ENCODE measurements at regions not wholly inside any gene's neighbourhood (a gene's known extent, or its start where the extent isn't known, plus 50 kb on each side); places are given as distances from the start of the nearest gene placed in this dataset.

GRCh38 chr3:180835501-180835900, 77.0 kb upstream of the FXR1 start:
- Histone ChIP-seq H3K36me3 (no peaks in the 10 kb centered on the region), H3K4me3 (no peak overlapping the region), H3K27me3 (no peaks in the 10 kb centered on the region), H3K27ac (no peak overlapping the region), H3K4me1 (ENCODE audit: insufficient read depth) (no peaks in the 10 kb centered on the region), H3K9me3 (no peaks in the 10 kb centered on the region)
- intact Hi-C loops (cut with DNase I) = no loop called here
- WGBS, 3 donors = 75 to 77% (median 77%) methylated on average over 2 of the region's 2 CpGs
- TF ChIP-seq, protein P1, sequence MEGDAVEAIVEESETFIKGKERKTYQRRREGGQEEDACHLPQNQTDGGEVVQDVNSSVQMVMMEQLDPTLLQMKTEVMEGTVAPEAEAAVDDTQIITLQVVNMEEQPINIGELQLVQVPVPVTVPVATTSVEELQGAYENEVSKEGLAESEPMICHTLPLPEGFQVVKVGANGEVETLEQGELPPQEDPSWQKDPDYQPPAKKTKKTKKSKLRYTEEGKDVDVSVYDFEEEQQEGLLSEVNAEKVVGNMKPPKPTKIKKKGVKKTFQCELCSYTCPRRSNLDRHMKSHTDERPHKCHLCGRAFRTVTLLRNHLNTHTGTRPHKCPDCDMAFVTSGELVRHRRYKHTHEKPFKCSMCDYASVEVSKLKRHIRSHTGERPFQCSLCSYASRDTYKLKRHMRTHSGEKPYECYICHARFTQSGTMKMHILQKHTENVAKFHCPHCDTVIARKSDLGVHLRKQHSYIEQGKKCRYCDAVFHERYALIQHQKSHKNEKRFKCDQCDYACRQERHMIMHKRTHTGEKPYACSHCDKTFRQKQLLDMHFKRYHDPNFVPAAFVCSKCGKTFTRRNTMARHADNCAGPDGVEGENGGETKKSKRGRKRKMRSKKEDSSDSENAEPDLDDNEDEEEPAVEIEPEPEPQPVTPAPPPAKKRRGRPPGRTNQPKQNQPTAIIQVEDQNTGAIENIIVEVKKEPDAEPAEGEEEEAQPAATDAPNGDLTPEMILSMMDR (IDR thresholded peaks at IDR 0.05) = no peak
- TF ChIP-seq EP300 (IDR thresholded peaks at IDR 0.05) (no peak), POLR2A (IDR thresholded peaks at IDR 0.05) (no peak)
- DNase-seq = no peak

GRCh38 chr3:180836766-180837165, 75.7 kb upstream of the FXR1 start:
- Histone ChIP-seq H3K4me1 (ENCODE audit: insufficient read depth) (no peaks in the 10 kb centered on the region), H3K27ac (no peak overlapping the region), H3K36me3 (no peaks in the 10 kb centered on the region), H3K9me3 (no peaks in the 10 kb centered on the region), H3K4me3 (no peak overlapping the region), H3K27me3 (no peaks in the 10 kb centered on the region)
- DNase-seq = no peak
- WGBS, 3 donors = 81 to 90% (median 84%) methylated on average over 1 of the region's 1 CpG
- intact Hi-C loops (cut with DNase I) = no loop called here
- TF ChIP-seq, protein P1 (IDR thresholded peaks at IDR 0.05) = no peak
- TF ChIP-seq EP300 (IDR thresholded peaks at IDR 0.05) = no peak
- TF ChIP-seq POLR2A (IDR thresholded peaks at IDR 0.05) = no peak

DNA sequence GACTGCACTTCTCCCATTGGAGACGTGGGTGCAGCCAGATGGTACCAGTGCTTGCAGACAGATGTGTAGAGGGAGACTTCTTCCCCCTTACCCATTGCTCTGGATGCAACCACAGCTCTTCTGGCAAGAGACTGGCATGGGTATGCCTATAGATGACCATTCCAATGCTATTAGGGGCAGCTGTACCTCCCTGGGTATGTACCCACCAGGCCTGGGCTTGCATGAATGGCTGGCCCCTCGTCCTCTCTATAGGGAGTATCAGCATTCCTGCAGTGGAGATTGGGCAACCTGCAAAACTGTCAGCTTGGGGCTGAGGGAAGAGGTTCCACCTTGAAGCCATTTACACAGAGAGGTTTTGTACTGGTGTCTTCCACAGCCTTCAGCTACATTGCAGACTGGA, 57.6 kb upstream of the FXR1 start:
- TF ChIP-seq POLR2A (IDR thresholded peaks at IDR 0.05) = no peak
- no peak for TF ChIP-seq EP300 (IDR thresholded peaks at IDR 0.05)
- TF ChIP-seq, protein P1 (IDR thresholded peaks at IDR 0.05) = no peak
- H3K36me3 ChIP-seq = no peaks in the 10 kb centered on the region
- intact Hi-C loops (cut with DNase I) = no loop called here
- H3K27me3 ChIP-seq = no peaks in the 10 kb centered on the region
- no peaks in the 10 kb centered on the region for H3K9me3 ChIP-seq
- no peak for DNase-seq
- H3K4me3 ChIP-seq = no peak overlapping the region
- no peaks in the 10 kb centered on the region for H3K4me1 ChIP-seq (ENCODE audit: insufficient read depth)
- WGBS, 3 donors = 67 to 76% (median 76%) methylated on average over 2 of the region's 2 CpGs
- no peak overlapping the region for H3K27ac ChIP-seq

GRCh38 chr3:180855364-180855763, 57.1 kb upstream of the FXR1 start:
- intact Hi-C loops (cut with DNase I) = no loop called here
- DNase-seq = no peak

More at GRCh38 chr3:180855364-180855763, 57.1 kb upstream of the FXR1 start:
- WGBS, 3 donors = 14 to 28% (median 22%) methylated on average over 2 of the region's 2 CpGs
- Histone ChIP-seq H3K4me1 (ENCODE audit: insufficient read depth) (no peaks in the 10 kb centered on the region), H3K9me3 (no peaks in the 10 kb centered on the region), H3K36me3 (no peaks in the 10 kb centered on the region), H3K4me3 (no peak overlapping the region), H3K27me3 (no peaks in the 10 kb centered on the region), H3K27ac (no peak overlapping the region)
- TF ChIP-seq, protein P1 (IDR thresholded peaks at IDR 0.05) = no peak
- TF ChIP-seq EP300 (IDR thresholded peaks at IDR 0.05) (no peak), POLR2A (IDR thresholded peaks at IDR 0.05) (no peak)
